ENCODE measurements at regions not wholly inside any gene's neighbourhood (a gene's known extent, or its start where the extent isn't known, plus 50 kb on each side); places are given as distances from the start of the nearest gene placed in this dataset.

- no peak overlapping the region for H2AFZ ChIP-seq (ENCODE audit: insufficient read depth, low read depth, low read length, poor library complexity, severe bottlenecking)
These were observed 472.3 kb downstream of the MN1 start for GRCh38 chr22:27329131-27329850.

More at GRCh38 chr22:27329131-27329850, 472.3 kb downstream of the MN1 start:
- no peaks in the 10 kb centered on the region for H4K20me1 ChIP-seq (ENCODE audit: control insufficient read depth, insufficient read depth, low read length, poor library complexity, severe bottlenecking)
- H3K9ac ChIP-seq (ENCODE audit: low read length) = no peak overlapping the region
- WGBS (ENCODE audit: insufficient coverage) = 36% methylated on average over 2 of the region's 13 CpGs
- no peaks in the 10 kb centered on the region for H3K9me3 ChIP-seq (ENCODE audit: control extremely low read depth in 1 of 3, control insufficient read depth in 2 of 3, insufficient read depth in 1 of 3, low read length in 2 of 3)
- Mint-ChIP-seq H3K4me1 (no peaks in the 10 kb centered on the region), H3K4me3 (no peak overlapping the region), H3K27ac (no peak overlapping the region), H3K27me3 (peaks cover 40% of the 10 kb centered on the region), H3K9me3 (ENCODE audit: insufficient read depth) (no peaks in the 10 kb centered on the region)
- ATAC-seq (ENCODE audit: low read depth) = no peak
- CTCF ChIA-PET = no interaction called here
- no peak overlapping the region for H3K27ac ChIP-seq (ENCODE audit: low read length in 2 of 2)
- intact Hi-C loops (cut with micrococcal nuclease) = no loop called here
- H3K4me1 ChIP-seq (ENCODE audit: control insufficient read depth in 2 of 2, insufficient read depth in 2 of 2, low read length in 2 of 2) = no peaks in the 10 kb centered on the region
- POLR2A ChIA-PET = no interaction called here
- no peak overlapping the region for H3K4me3 ChIP-seq (ENCODE audit: control extremely low read depth in 1 of 5, extremely low read depth in 1 of 5, insufficient read depth in 1 of 5, low read depth in 2 of 5, low read length in 4 of 5)
- H3K79me2 ChIP-seq (ENCODE audit: control insufficient read depth, insufficient read depth, low read length) = no peaks in the 10 kb centered on the region
- no peak overlapping the region for H3K4me2 ChIP-seq (replicated peaks; ENCODE audit: low read depth, low read length, poor library complexity, severe bottlenecking)
- TF ChIP-seq EZH2 (IDR thresholded peaks at IDR 0.05; ENCODE audit: borderline replicate concordance, insufficient read depth, low read depth, low read length, poor library complexity, severe bottlenecking) (no peak), CTCF (IDR thresholded peaks at IDR 0.05) (no peak)
- H3K36me3 ChIP-seq (replicated peaks in 1 of 2; ENCODE audit: control extremely low read depth in 1 of 2, control insufficient read depth in 1 of 2, extremely low read depth in 1 of 2, insufficient read depth in 2 of 2, low read length in 1 of 2) = no peaks in the 10 kb centered on the region
- peaks cover 0 to 6% (median 0%) of the 10 kb centered on the region in 4 experiments for H3K27me3 ChIP-seq (replicated peaks in 1 of 4; ENCODE audit: control extremely low read depth in 1 of 4, control insufficient read depth in 3 of 4, insufficient read depth in 4 of 4, low read length in 3 of 4)
- no peak for DNase-seq
